Activated CD8-positive, alpha-beta T cell treated with anti-CD3 and anti-CD28 coated beads for 36 hours (primary cell): ENCODE measurements at regions not wholly inside any gene's neighbourhood (a gene's known extent, or its start where the extent isn't known, plus 50 kb on each side); places are given as distances from the start of the nearest gene placed in this dataset.

Experiments used
- ATAC-seq: fragments of 200-7000 bp; cut with Tn5 transposase; one replicate; pipeline ENCODE4 v1.10.0; 2021; ENCODE audit warnings: mild to moderate bottlenecking, moderate library complexity
- CTCF ChIA-PET: fragments of 350-600 bp; sonication (Branson Sonifier 250); formaldehyde crosslinking; loops from one replicate; lab custom pipeline; 2021; ENCODE audit warnings: antibody characterized with exemption; lab: Charles Lee
- POLR2A ChIA-PET: fragments of 350-600 bp; sonication (Branson Sonifier 250); formaldehyde crosslinking; loops from one replicate; lab custom pipeline; 2021; ENCODE audit warnings: antibody characterized with exemption; lab: Charles Lee
- DNase-seq: peaks from one replicate; pipeline ENCODE4 v3.0.0-alpha.2; 2020
- H3K27ac Mint-ChIP-seq: one replicate; pipeline ENCODE4 v1.8.0; 2021; ENCODE audit warnings: mild to moderate bottlenecking, mixed read lengths
- H3K27me3 Mint-ChIP-seq: one replicate; pipeline ENCODE4 v1.8.0; 2021; ENCODE audit warnings: mixed read lengths
- H3K36me3 Mint-ChIP-seq: one replicate; pipeline ENCODE4 v1.8.0; 2021; ENCODE audit warnings: low read depth, mixed read lengths
- H3K4me1 Mint-ChIP-seq: one replicate; pipeline ENCODE4 v1.8.0; 2021; ENCODE audit warnings: low read depth, mixed read lengths
- H3K4me3 Mint-ChIP-seq: one replicate; pipeline ENCODE4 v1.8.0; 2021; ENCODE audit warnings: mild to moderate bottlenecking, moderate library complexity, mixed read lengths
- H3K9me3 Mint-ChIP-seq: one replicate; pipeline ENCODE4 v1.8.0; 2021; ENCODE audit warnings: mixed read lengths
- CTCF ChIP-seq: fragments of 200-600 bp; IDR thresholded peaks from one replicate; pipeline ENCODE4 v1.8.0; 2022; ENCODE audit warnings: antibody characterized with exemption, mild to moderate bottlenecking
- intact Hi-C: fragments of 100-400 bp; cut with micrococcal nuclease; formaldehyde crosslinking; loops from one replicate; pipeline ENCODE4 v1.10.0; 2022

GRCh38 chr18:67381608-67382150 lies 134.8 kb downstream of the DSEL start:
- Mint-ChIP-seq H3K9me3 (no peaks in the 10 kb centered on the region), H3K27ac (no peak overlapping the region), H3K36me3 (no peaks in the 10 kb centered on the region), H3K27me3 (no peaks in the 10 kb centered on the region), H3K4me1 (peaks cover 5% of the 10 kb centered on the region), H3K4me3 (no peak overlapping the region)
- intact Hi-C loops = no loop called here
- no peak for TF ChIP-seq CTCF
- CTCF ChIA-PET = no interaction called here
- POLR2A ChIA-PET = no interaction called here
- DNase-seq = no peak
- ATAC-seq = no peak

- no peak for TF ChIP-seq CTCF
- no peak for DNase-seq
- CTCF ChIA-PET = interaction anchor here (1.0 kb wide), 1 partner anchor 45 kb away, joined by 3 read pairs; no protein-coding TSS in a partner anchor
Measured at GRCh38 chr18:67380867-67381266, 135.7 kb downstream of the DSEL start.

GRCh38 chr18:67379981-67380380 lies 136.5 kb downstream of the DSEL start:
- intact Hi-C loops = no loop called here
- Mint-ChIP-seq H3K4me1 (peaks cover 2% of the 10 kb centered on the region), H3K27me3 (no peaks in the 10 kb centered on the region), H3K4me3 (no peak overlapping the region), H3K36me3 (no peaks in the 10 kb centered on the region), H3K9me3 (no peaks in the 10 kb centered on the region), H3K27ac (no peak overlapping the region)
- TF ChIP-seq CTCF = no peak
- ChIA-PET CTCF (no interaction called here), POLR2A (no interaction called here)
- DNase-seq (no peak), ATAC-seq (no peak)

More at GRCh38 chr18:67380867-67381266, 135.7 kb downstream of the DSEL start:
- intact Hi-C loops = no loop called here
- no peak for ATAC-seq
- Mint-ChIP-seq H3K36me3 (no peaks in the 10 kb centered on the region), H3K27me3 (no peaks in the 10 kb centered on the region), H3K4me3 (no peak overlapping the region), H3K9me3 (no peaks in the 10 kb centered on the region), H3K27ac (no peak overlapping the region), H3K4me1 (peaks cover 3% of the 10 kb centered on the region)
- POLR2A ChIA-PET = no interaction called here

GRCh38 chr18:67376372-67376771 lies 140.1 kb downstream of the DSEL start:
- H3K9me3 Mint-ChIP-seq = no peaks in the 10 kb centered on the region
- no peak for DNase-seq
- CTCF ChIA-PET = no interaction called here

GRCh38 chr18:67373636-67374035 lies 142.9 kb downstream of the DSEL start:
- Mint-ChIP-seq H3K4me3 (no peak overlapping the region), H3K9me3 (no peaks in the 10 kb centered on the region), H3K4me1 (no peaks in the 10 kb centered on the region), H3K36me3 (no peaks in the 10 kb centered on the region), H3K27me3 (peaks cover 2% of the 10 kb centered on the region), H3K27ac (no peak overlapping the region)
- ATAC-seq (no peak), DNase-seq (no peak)
- CTCF ChIA-PET = no interaction called here
- intact Hi-C loops = no loop called here
- POLR2A ChIA-PET = no interaction called here
- no peak for TF ChIP-seq CTCF

More at GRCh38 chr18:67376372-67376771, 140.1 kb downstream of the DSEL start:
- POLR2A ChIA-PET = no interaction called here
- intact Hi-C loops = no loop called here
- Mint-ChIP-seq H3K4me1 (no peaks in the 10 kb centered on the region), H3K27ac (no peak overlapping the region), H3K36me3 (no peaks in the 10 kb centered on the region), H3K27me3 (no peaks in the 10 kb centered on the region), H3K4me3 (no peak overlapping the region)
- ATAC-seq = no peak
- TF ChIP-seq CTCF = no peak
